Colonic mucosa (tissue), 4 donors: ENCODE measurements at regions not wholly inside any gene's neighbourhood (a gene's known extent, or its start where the extent isn't known, plus 50 kb on each side); places are given as distances from the start of the nearest gene placed in this dataset.

Experiments used
- DNase-seq: peaks from one replicate; pipeline ENCODE4 v3.0.0-alpha.2; 2020
- H3K27ac ChIP-seq: fragments of 200-600 bp; one replicate; pipeline ENCODE4 v1.8.0; 2021
- H3K27me3 ChIP-seq: fragments of 200-600 bp; one replicate; pipeline ENCODE4 v1.8.0; 2021
- H3K36me3 ChIP-seq: fragments of 200-600 bp; one replicate; pipeline ENCODE4 v1.8.0; 2021
- H3K4me1 ChIP-seq: fragments of 200-600 bp; one replicate; pipeline ENCODE4 v1.8.0; 2021; ENCODE audit warnings: mild to moderate bottlenecking
- H3K4me3 ChIP-seq: fragments of 200-600 bp; one replicate; pipeline ENCODE4 v1.8.0; 2021
- H3K9ac ChIP-seq, 2 donors: one replicate each; pipeline ENCODE4 v1.7.0; 2013; ENCODE audit warnings: control low read depth in 2 of 2, low read depth in 2 of 2, low read length in 2 of 2
- H3K9me3 ChIP-seq: fragments of 200-600 bp; one replicate; pipeline ENCODE4 v1.8.0; 2021
- CTCF ChIP-seq: fragments of 200-600 bp; IDR thresholded peaks from one replicate; pipeline ENCODE4 v1.8.0; 2022; ENCODE audit warnings: antibody characterized with exemption, mild to moderate bottlenecking
- intact Hi-C: fragments of 100-400 bp; cut with DNase I; formaldehyde crosslinking; loops from one replicate; pipeline ENCODE4 v1.14.1; 2022
- donor health status: healthy.
- donor health status: DM: no; HTN: no; CAD: no.
- donor health status: DM: no; HTN: no; CAD: no.

DNA sequence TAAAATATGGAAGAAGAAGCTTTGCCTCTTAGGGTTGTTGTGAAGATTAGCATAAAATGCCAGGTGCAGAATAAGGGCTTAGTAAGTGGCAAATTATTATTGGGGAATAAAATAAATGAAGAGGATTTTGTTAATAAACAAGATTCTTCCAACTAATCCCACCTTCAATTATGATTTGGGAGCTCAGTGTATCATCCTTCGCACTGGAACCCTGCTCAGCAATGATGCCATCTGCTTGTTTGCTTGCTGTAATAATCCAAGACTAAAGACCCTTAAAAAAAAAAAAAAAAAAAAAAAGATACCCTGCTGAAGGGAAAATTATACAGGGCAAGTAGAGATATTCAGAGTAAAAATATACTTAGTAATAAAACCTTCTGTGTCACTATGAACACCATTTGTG, 62.0 kb upstream of the RREB1 start:
- Histone ChIP-seq H3K9me3 (no peaks in the 10 kb centered on the region), H3K4me1 (no peaks in the 10 kb centered on the region), H3K4me3 (no peak overlapping the region), H3K36me3 (no peaks in the 10 kb centered on the region), H3K27ac (no peak overlapping the region), H3K27me3 (no peaks in the 10 kb centered on the region), H3K9ac (no peak overlapping the region)
- TF ChIP-seq CTCF = no peak
- intact Hi-C loops = no loop called here
- DNase-seq = no peak

- intact Hi-C loops = no loop called here
- DNase-seq = no peak
- no peak overlapping the region for H3K9ac ChIP-seq
- H3K27me3 ChIP-seq = no peaks in the 10 kb centered on the region
- no peaks in the 10 kb centered on the region for H3K36me3 ChIP-seq
- H3K9me3 ChIP-seq = no peaks in the 10 kb centered on the region
- no peaks in the 10 kb centered on the region for H3K4me1 ChIP-seq
- no peak overlapping the region for H3K4me3 ChIP-seq
- no peak for TF ChIP-seq CTCF
- H3K27ac ChIP-seq = no peak overlapping the region
Observed at GRCh38 chr6:7047128-7047527, 60.6 kb upstream of the RREB1 start.

- DNase-seq = no peak
Observed at GRCh38 chr6:7047966-7048365, 59.8 kb upstream of the RREB1 start.

GRCh38 chr6:7048894-7049293, 58.9 kb upstream of the RREB1 start:
- H3K9ac ChIP-seq = no peak overlapping the region
- no peaks in the 10 kb centered on the region for H3K36me3 ChIP-seq
- no peak for TF ChIP-seq CTCF
- H3K9me3 ChIP-seq = no peaks in the 10 kb centered on the region
- H3K4me1 ChIP-seq = no peaks in the 10 kb centered on the region
- no peaks in the 10 kb centered on the region for H3K27me3 ChIP-seq
- no peak for DNase-seq
- no peak overlapping the region for H3K4me3 ChIP-seq
- intact Hi-C loops = no loop called here
- no peak overlapping the region for H3K27ac ChIP-seq

More at GRCh38 chr6:7047966-7048365, 59.8 kb upstream of the RREB1 start:
- H3K9ac ChIP-seq = no peak overlapping the region
- H3K4me1 ChIP-seq = no peaks in the 10 kb centered on the region
- H3K4me3 ChIP-seq = no peak overlapping the region
- intact Hi-C loops = no loop called here
- H3K27me3 ChIP-seq = no peaks in the 10 kb centered on the region
- no peaks in the 10 kb centered on the region for H3K9me3 ChIP-seq
- no peak for TF ChIP-seq CTCF
- no peaks in the 10 kb centered on the region for H3K36me3 ChIP-seq
- no peak overlapping the region for H3K27ac ChIP-seq

- TF ChIP-seq CTCF = no peak
- Histone ChIP-seq H3K27me3 (no peaks in the 10 kb centered on the region), H3K27ac (peak overlapping the region; percentile 96), H3K9me3 (no peaks in the 10 kb centered on the region), H3K36me3 (no peaks in the 10 kb centered on the region), H3K4me1 (no peaks in the 10 kb centered on the region), H3K4me3 (no peak overlapping the region), H3K9ac (no peak overlapping the region)
- DNase-seq = no peak
- intact Hi-C loops = no loop called here
Observed at GRCh38 chr6:7050004-7050403, 57.8 kb upstream of the RREB1 start.
